PC-3 (cell line): ENCODE measurements at regions not wholly inside any gene's neighbourhood (a gene's known extent, or its start where the extent isn't known, plus 50 kb on each side); places are given as distances from the start of the nearest gene placed in this dataset.
A peak's percentile ranks its signal among the peaks of the same experiment; 100 is the strongest.

Experiments
- ATAC-seq: fragments of 200-7000 bp; cut with Tn5 transposase; 2 replicates; pipeline ENCODE4 v1.9.1; 2020; ENCODE audit warnings: mild to moderate bottlenecking, moderate library complexity
- BruUV-seq: library from RNA; stranded (reverse); fragments of 400-500 nt; replicated peaks from 2 replicates; lab custom pipeline; 2021; lab: Mats Ljungman, UMichigan
- CTCF ChIA-PET: fragments of 300-600 bp; sonication (Branson Sonifier 250); formaldehyde crosslinking; loops from one replicate; lab custom pipeline; 2022; ENCODE audit warnings: antibody characterized with exemption; lab: Charles Lee
- POLR2A ChIA-PET: fragments of 300-600 bp; sonication (Branson Sonifier 250); formaldehyde crosslinking; loops from one replicate; lab custom pipeline; 2022; ENCODE audit warnings: antibody characterized with exemption; ENCODE audit not compliant: unreplicated experiment; lab: Charles Lee
- DNase-seq: peaks from one replicate; pipeline ENCODE4 v3.0.0-alpha.2; 2015
- H2AFZ ChIP-seq: fragments of 300-600 bp; sonication (generic); 2 replicates; pipeline ENCODE4 v1.6.0; 2016; ENCODE audit warnings: antibody characterized with exemption, low read length
- H3F3A ChIP-seq: fragments of 300-600 bp; sonication (generic); one replicate; pipeline ENCODE4 v1.6.0; 2017; ENCODE audit warnings: antibody characterized with exemption, low read length, control low read depth, mild to moderate bottlenecking; ENCODE audit not compliant: unreplicated experiment
- H3K27ac ChIP-seq: fragments of 300-600 bp; sonication (generic); 2 replicates; pipeline ENCODE4 v1.5.1; 2016; ENCODE audit warnings: mild to moderate bottlenecking, low read length
- H3K27me3 ChIP-seq: fragments of 300-600 bp; sonication (generic); 2 replicates; pipeline ENCODE4 v1.6.1; 2016; ENCODE audit warnings: low read length, mixed read lengths
- H3K36me3 ChIP-seq: fragments of 300-600 bp; sonication (generic); 2 replicates; pipeline ENCODE4 v1.6.1; 2016; ENCODE audit warnings: low read depth, mixed run types, low read length, mixed read lengths
- H3K4me1 ChIP-seq: fragments of 300-600 bp; sonication (generic); 2 replicates; pipeline ENCODE4 v1.5.1; 2016; ENCODE audit warnings: low read length; ENCODE audit not compliant: insufficient read depth
- H3K4me2 ChIP-seq: fragments of 300-600 bp; sonication (generic); 2 replicates; pipeline ENCODE4 v1.6.0; 2016; ENCODE audit warnings: low read length
- H3K4me3 ChIP-seq: fragments of 300-600 bp; sonication (generic); 2 replicates; pipeline ENCODE4 v1.5.1; 2016; ENCODE audit warnings: mild to moderate bottlenecking, low read length, mixed read lengths
- H3K79me2 ChIP-seq: fragments of 300-600 bp; sonication (generic); 2 replicates; pipeline ENCODE4 v1.6.1; 2017; ENCODE audit warnings: low read length, mixed read lengths
- H3K9ac ChIP-seq: fragments of 300-600 bp; sonication (generic); 2 replicates; pipeline ENCODE4 v1.6.0; 2016; ENCODE audit warnings: mild to moderate bottlenecking, low read length
- H3K9me2 ChIP-seq: fragments of 300-600 bp; sonication (generic); replicated peaks from 2 replicates; pipeline ENCODE4 v1.6.1; 2016; ENCODE audit warnings: mixed run types, low read length, mixed read lengths
- H3K9me3 ChIP-seq: fragments of 300-600 bp; sonication (generic); 2 replicates; pipeline ENCODE4 v1.6.1; 2016; ENCODE audit warnings: low read length, mixed read lengths
- H4K20me1 ChIP-seq: fragments of 300-600 bp; sonication (generic); 2 replicates; pipeline ENCODE4 v1.6.1; 2016; ENCODE audit warnings: low read length, mixed read lengths
- CTCF ChIP-seq: fragments of 300-600 bp; sonication (generic); conservative IDR thresholded peaks from 2 replicates; pipeline ENCODE4 v1.5.1; 2017; ENCODE audit warnings: antibody characterized with exemption, low read depth, mild to moderate bottlenecking, low read length
- EZH2 ChIP-seq: fragments of 300-600 bp; sonication (generic); IDR thresholded peaks from one replicate; pipeline ENCODE4 v1.6.1; 2017; ENCODE audit warnings: antibody characterized with exemption, mild to moderate bottlenecking, low read length; ENCODE audit not compliant: unreplicated experiment
- EZH2phosphoT487 ChIP-seq: fragments of 300-600 bp; sonication (generic); IDR thresholded peaks from 2 replicates; pipeline ENCODE4 v1.6.1; 2018; ENCODE audit warnings: mild to moderate bottlenecking, antibody characterized with exemption, low read length, borderline replicate concordance
- intact Hi-C: fragments of 100-400 bp; cut with micrococcal nuclease; formaldehyde crosslinking; loops from 2 replicates; pipeline ENCODE4 v1.9.0; 2023

GRCh38 chr7:53340220-53340619 is 304.8 kb downstream of the POM121L12 start:
- Histone ChIP-seq H3K27ac (no peak overlapping the region), H3K9me3 (peaks cover 25% of the 10 kb centered on the region), H3K9me2 (no peaks in the 10 kb centered on the region), H3K36me3 (no peaks in the 10 kb centered on the region; the same call in 1 of the 2 replicates), H3K9ac (no peak overlapping the region), H4K20me1 (no peaks in the 10 kb centered on the region), H3K79me2 (no peaks in the 10 kb centered on the region), H3K27me3 (no peaks in the 10 kb centered on the region), H3K4me3 (no peak overlapping the region), H2AFZ (no peak overlapping the region), H3K4me1 (no peaks in the 10 kb centered on the region), H3K4me2 (no peak overlapping the region), H3F3A (no peaks in the 10 kb centered on the region)
- ChIA-PET POLR2A (no interaction called here), CTCF (no interaction called here)
- DNase-seq (no peak), ATAC-seq (no peak)
- TF ChIP-seq CTCF (no peak), EZH2 (no peak), EZH2phosphoT487 (no peak)
- no TSS peak for BruUV-seq
- intact Hi-C loops, result no loop called here

- ChIA-PET POLR2A (interaction anchor here (0.6 kb wide), 1 partner anchor 791 kb away, joined by 3 read pairs; no protein-coding TSS in a partner anchor), CTCF (no interaction called here)
- no peak overlapping the region for H3K9ac ChIP-seq
- H3K27ac ChIP-seq, result no peak overlapping the region
- DNase-seq, result peak; percentile 21
- intact Hi-C loops, result no loop called here
- H4K20me1 ChIP-seq, result no peaks in the 10 kb centered on the region
- no TSS peak for BruUV-seq
- no peak for ATAC-seq
- H3K79me2 ChIP-seq, result no peaks in the 10 kb centered on the region
- no peak overlapping the region for H3K4me3 ChIP-seq
- H3K9me3 ChIP-seq, result peaks cover 7% of the 10 kb centered on the region
- no peak overlapping the region for H2AFZ ChIP-seq
- TF ChIP-seq EZH2, result no peak
- peak; percentile 54; the same call in 1 of the 2 replicates for TF ChIP-seq CTCF
- H3K4me1 ChIP-seq, result no peaks in the 10 kb centered on the region
- H3K4me2 ChIP-seq, result no peak overlapping the region
- H3K9me2 ChIP-seq, result no peaks in the 10 kb centered on the region
- no peaks in the 10 kb centered on the region for H3F3A ChIP-seq
- H3K36me3 ChIP-seq, result no peaks in the 10 kb centered on the region
- no peaks in the 10 kb centered on the region for H3K27me3 ChIP-seq
Observed at GRCh38 chr7:53350241-53350640, 314.8 kb downstream of the POM121L12 start.

GRCh38 chr7:53351681-53352080 is 316.2 kb downstream of the POM121L12 start:
- H3K9me3 ChIP-seq, result no peaks in the 10 kb centered on the region
- no TSS peak for BruUV-seq
- H3F3A ChIP-seq, result no peaks in the 10 kb centered on the region
- ChIA-PET POLR2A (no interaction called here), CTCF (no interaction called here)
- no peak overlapping the region for H3K27ac ChIP-seq
- no peak for DNase-seq
- H2AFZ ChIP-seq, result no peak overlapping the region
- H3K9ac ChIP-seq, result no peak overlapping the region
- H3K4me2 ChIP-seq, result no peak overlapping the region
- intact Hi-C loops, result no loop called here
- no peak overlapping the region for H3K4me3 ChIP-seq
- ATAC-seq, result no peak
- TF ChIP-seq EZH2phosphoT487, result no peak
- TF ChIP-seq CTCF, result no peak
- no peak for TF ChIP-seq EZH2
- no peaks in the 10 kb centered on the region for H3K27me3 ChIP-seq
- H4K20me1 ChIP-seq, result no peaks in the 10 kb centered on the region
- no peaks in the 10 kb centered on the region for H3K36me3 ChIP-seq
- no peaks in the 10 kb centered on the region for H3K9me2 ChIP-seq
- no peaks in the 10 kb centered on the region for H3K4me1 ChIP-seq
- no peaks in the 10 kb centered on the region for H3K79me2 ChIP-seq
